Gastroesophageal sphincter (tissue), 3 donors: ENCODE measurements at regions not wholly inside any gene's neighbourhood (a gene's known extent, or its start where the extent isn't known, plus 50 kb on each side); places are given as distances from the start of the nearest gene placed in this dataset.

ENCODE experiments used
- CTCF ChIP-seq, 4 experiments: fragments of 200-600 bp in 2 of 4; fragments of 450-650 bp in 2 of 4; sonication (generic) in 1 of 4; IDR thresholded peaks; one replicate each; pipeline ENCODE4 v1.5.1; 2017 to 2019; ENCODE audit warnings: antibody characterized with exemption in 4 of 4, mild to moderate bottlenecking in 2 of 4, moderate library complexity in 2 of 4
- EP300 ChIP-seq: sonication (generic); formaldehyde crosslinking; IDR thresholded peaks from one replicate; pipeline ENCODE4 v1.6.1; 2017; ENCODE audit warnings: antibody characterized with exemption, mild to moderate bottlenecking
- POLR2A ChIP-seq, 2 donors: fragments of 450-650 bp; IDR thresholded peaks; one replicate each; pipeline ENCODE4 v1.6.1; 2017; ENCODE audit warnings: antibody characterized with exemption in 2 of 2, mild to moderate bottlenecking in 2 of 2, moderate library complexity in 1 of 2

GRCh38 chr10:113992471-113993011 lies 51.1 kb upstream of the ADRB1 start:
- TF ChIP-seq CTCF (IDR thresholded peaks at IDR 0.05), result no peak
- TF ChIP-seq POLR2A (IDR thresholded peaks at IDR 0.05), result no peak
- no peak for TF ChIP-seq EP300
